Activated CD4-positive, alpha-beta T cell treated with anti-CD3 and anti-CD28 coated beads, Interleukin-2, amount 10 ng/mL, durations not matched to agents 7 days and 5 days (primary cell): ENCODE measurements at regions not wholly inside any gene's neighbourhood (a gene's known extent, or its start where the extent isn't known, plus 50 kb on each side); places are given as distances from the start of the nearest gene placed in this dataset.
"Not testable (repeated sequence)": the region's sequence is repeated elsewhere in the genome, so short reads cannot be mapped to it uniquely, and the experiment has no call there.

Experiments
- CTCF ChIA-PET: fragments of 350-600 bp; sonication (Branson Sonifier 250); formaldehyde crosslinking; loops from one replicate; lab custom pipeline; 2021; ENCODE audit warnings: antibody characterized with exemption; lab: Charles Lee
- POLR2A ChIA-PET: fragments of 350-600 bp; sonication (Branson Sonifier 250); formaldehyde crosslinking; loops from one replicate; lab custom pipeline; 2021; ENCODE audit warnings: antibody characterized with exemption; lab: Charles Lee
- DNase-seq: peaks from one replicate; pipeline ENCODE4 v3.0.0-alpha.2; 2020
- H3K27ac Mint-ChIP-seq: one replicate; pipeline ENCODE4 v1.8.0; 2021; ENCODE audit warnings: mild to moderate bottlenecking, moderate library complexity, mixed read lengths
- H3K27me3 Mint-ChIP-seq: one replicate; pipeline ENCODE4 v1.8.0; 2021; ENCODE audit warnings: mixed read lengths
- H3K36me3 Mint-ChIP-seq: one replicate; pipeline ENCODE4 v1.8.0; 2021; ENCODE audit warnings: low read depth, mixed read lengths
- H3K4me1 Mint-ChIP-seq: one replicate; pipeline ENCODE4 v1.8.0; 2021; ENCODE audit warnings: mixed read lengths
- H3K4me3 Mint-ChIP-seq: one replicate; pipeline ENCODE4 v1.8.0; 2021; ENCODE audit warnings: mild to moderate bottlenecking, moderate library complexity, mixed read lengths
- H3K9me3 Mint-ChIP-seq: one replicate; pipeline ENCODE4 v1.8.0; 2021; ENCODE audit warnings: mixed read lengths

DNA sequence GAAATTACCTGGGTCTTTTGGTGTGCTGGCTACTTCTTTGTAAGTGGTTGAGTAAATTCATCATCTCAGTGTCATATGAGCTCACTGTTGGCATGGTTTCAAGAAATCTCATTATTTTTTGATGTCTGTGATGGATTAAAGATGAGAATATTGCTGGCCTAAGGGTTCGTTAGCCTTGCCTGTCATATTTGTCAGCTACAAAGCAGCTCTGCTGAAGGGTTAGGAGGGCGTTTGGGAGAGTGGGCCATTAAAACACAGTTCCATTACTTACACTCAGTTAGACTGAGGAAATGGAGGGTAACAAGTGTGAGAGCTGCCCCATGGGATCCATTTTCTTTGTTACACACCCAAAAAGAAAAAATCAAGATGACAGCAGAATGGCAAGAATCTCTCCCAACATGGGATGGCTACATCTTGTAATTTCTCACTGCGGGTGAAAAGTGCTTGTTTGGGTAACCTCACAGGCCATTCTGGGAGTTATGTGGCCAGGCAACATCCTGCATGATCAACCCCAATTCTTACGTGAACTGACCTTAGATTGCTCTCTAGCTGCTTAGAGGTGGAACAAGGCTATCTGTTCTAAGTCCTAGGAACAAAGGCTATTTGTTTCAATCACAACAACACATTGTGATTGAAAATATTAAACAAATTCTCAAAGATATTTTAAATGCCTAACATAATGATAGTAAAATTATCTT lies 609.5 kb upstream of the RGMB start:
- ChIA-PET CTCF (no interaction called here), POLR2A (no interaction called here)
- H3K4me1 Mint-ChIP-seq: no peaks in the 10 kb centered on the region

DNA sequence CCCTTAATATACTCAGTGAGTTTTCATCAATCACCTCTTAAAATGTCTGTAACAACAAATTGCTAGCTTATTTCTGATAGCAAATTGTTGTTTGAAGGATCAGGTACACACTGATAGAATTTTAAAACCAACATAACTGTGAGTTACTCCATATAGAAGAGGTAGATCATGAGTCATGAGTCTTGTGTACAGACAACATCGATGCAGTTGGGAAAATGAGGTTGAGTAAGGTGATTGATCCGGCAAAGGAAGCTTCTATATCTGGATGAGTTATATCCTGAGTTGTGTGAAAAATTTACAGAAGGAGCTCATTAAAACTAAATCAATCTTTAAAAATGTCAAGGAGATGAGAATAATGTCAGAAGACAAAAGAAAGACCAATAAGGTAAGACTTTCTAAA lies 604.6 kb upstream of the RGMB start:
- ChIA-PET CTCF (no interaction called here), POLR2A (no interaction called here)
- no peak overlapping the region for H3K27ac Mint-ChIP-seq
- H3K4me1 Mint-ChIP-seq: no peaks in the 10 kb centered on the region
- no peaks in the 10 kb centered on the region for H3K9me3 Mint-ChIP-seq
- H3K36me3 Mint-ChIP-seq: no peaks in the 10 kb centered on the region
- no peak for DNase-seq
- no peaks in the 10 kb centered on the region for H3K27me3 Mint-ChIP-seq
- no peak overlapping the region for H3K4me3 Mint-ChIP-seq

More for the DNA sequence above, 609.5 kb upstream of the RGMB start:
- Mint-ChIP-seq H3K27me3 (no peaks in the 10 kb centered on the region), H3K4me3 (no peak overlapping the region), H3K36me3 (no peaks in the 10 kb centered on the region), H3K27ac (no peak overlapping the region), H3K9me3 (no peaks in the 10 kb centered on the region)
- DNase-seq: no peak

DNA sequence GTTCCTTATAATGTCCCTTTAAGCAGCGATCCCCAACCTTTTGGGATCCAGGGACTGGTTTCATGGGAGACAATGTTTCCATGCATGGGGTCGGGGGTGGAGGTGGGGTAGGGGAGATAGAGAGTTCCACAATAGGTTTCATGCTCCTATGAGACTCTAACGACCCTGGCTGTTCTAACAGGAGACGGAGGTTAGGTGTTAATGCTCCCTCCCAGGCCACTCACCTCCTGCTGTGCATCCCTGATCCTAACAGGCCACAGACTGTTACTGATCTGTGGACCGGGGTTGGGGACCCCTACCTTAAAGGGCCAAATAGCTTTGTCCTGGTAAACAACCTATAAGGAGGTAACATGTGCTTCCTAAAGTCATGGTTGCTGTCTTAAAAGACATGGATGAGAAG lies 602.5 kb upstream of the RGMB start:
- Mint-ChIP-seq H3K4me1 (no peaks in the 10 kb centered on the region), H3K9me3 (no peaks in the 10 kb centered on the region), H3K27me3 (no peaks in the 10 kb centered on the region), H3K4me3 (no peak overlapping the region), H3K36me3 (no peaks in the 10 kb centered on the region), H3K27ac (no peak overlapping the region)
- ChIA-PET POLR2A (no interaction called here), CTCF (no interaction called here)
- no peak for DNase-seq

DNA sequence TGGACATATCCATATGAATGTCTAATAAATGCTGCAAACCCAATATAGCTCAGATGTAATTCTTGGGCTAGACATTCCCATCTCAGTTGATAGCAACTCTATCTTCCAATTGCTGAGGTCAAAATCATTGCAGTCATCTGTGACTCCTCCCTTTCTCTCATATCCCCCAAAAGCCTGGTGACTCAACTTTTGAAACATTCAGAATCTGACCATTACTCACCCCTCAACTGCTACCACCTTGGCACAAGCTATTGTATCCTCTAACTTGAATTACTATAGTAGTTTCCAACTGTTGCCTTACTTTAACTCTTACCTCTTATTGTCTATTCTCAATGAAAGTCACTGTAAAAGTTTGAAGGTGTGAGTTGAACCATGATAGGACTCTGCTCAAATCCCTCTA lies 600.1 kb upstream of the RGMB start:
- ChIA-PET POLR2A (no interaction called here), CTCF (no interaction called here)
- Mint-ChIP-seq H3K4me3 (no peak overlapping the region), H3K27ac (no peak overlapping the region), H3K9me3 (no peaks in the 10 kb centered on the region), H3K36me3 (no peaks in the 10 kb centered on the region), H3K4me1 (no peaks in the 10 kb centered on the region), H3K27me3 (no peaks in the 10 kb centered on the region)
- DNase-seq: no peak

DNA sequence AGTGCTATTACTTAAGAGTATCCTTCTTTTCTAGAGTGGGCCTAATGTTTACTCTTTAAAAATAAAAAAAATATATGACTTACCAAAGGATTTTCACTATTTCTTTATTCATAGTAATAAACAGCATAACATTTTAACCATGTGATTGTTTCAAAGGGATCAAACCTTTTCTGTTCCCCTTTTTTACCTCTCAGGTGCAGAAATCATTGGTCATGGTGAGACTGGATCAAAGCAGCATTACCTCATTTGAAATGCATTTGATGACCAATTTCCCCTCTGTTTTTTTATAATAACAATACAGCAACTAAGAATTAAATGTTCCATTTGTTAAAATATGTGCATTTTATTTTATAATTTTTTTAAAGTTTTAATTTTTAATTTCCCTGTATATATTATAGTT lies 598.0 kb upstream of the RGMB start:
- Mint-ChIP-seq H3K36me3 (no peaks in the 10 kb centered on the region), H3K9me3 (no peaks in the 10 kb centered on the region), H3K27me3 (no peaks in the 10 kb centered on the region), H3K4me3 (no peak overlapping the region), H3K4me1 (no peaks in the 10 kb centered on the region), H3K27ac (no peak overlapping the region)
- CTCF ChIA-PET: no interaction called here
- DNase-seq: no peak
- POLR2A ChIA-PET: no interaction called here

DNA sequence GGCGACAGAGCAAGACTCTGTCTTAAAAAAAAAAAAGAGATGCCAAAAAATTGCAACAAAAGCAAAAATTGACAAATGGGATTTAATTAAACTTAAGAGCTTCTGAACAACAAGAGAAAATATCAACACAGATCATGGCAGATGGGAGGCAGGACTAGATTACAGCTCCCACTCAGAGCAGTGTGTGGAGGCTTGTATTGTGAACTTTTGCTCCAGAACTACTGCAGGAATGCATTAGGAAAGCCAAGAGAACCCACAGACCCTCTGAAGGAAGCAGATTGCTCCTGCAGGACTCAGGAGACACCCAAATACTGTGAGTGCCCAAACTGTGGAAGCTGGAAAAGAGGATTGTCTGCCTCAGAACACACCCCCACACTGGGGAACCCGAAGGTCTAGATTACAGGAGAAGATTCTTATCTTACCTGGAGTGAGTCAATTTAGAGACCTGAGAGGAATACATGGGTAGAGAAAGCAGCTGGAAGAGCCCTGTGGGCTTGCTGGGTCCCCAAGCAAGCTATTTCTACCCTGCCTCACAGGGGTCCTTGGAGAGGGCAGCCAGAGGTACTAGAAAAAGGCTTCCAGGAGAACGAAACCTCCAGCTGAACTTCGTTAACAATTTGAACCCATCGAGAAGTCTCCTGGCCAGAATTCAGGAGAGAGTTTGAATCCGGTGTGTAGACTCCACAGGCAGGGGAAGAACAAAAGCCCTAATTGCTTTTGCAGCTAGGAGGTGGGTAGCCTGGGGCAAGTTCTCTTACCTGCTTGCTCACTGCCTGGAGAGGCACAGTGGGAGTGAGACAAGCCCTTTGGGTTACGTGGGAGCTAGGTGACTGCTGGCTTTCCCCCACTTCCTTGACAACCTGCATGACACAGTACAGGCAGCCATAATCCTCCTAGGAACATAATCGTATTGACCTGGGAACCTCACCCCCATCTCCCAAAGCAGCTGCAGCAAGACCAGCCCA lies 593.4 kb upstream of the RGMB start:
- ChIA-PET CTCF (no interaction called here), POLR2A (no interaction called here)
- no peak overlapping the region for H3K4me3 Mint-ChIP-seq
- H3K9me3 Mint-ChIP-seq: no peaks in the 10 kb centered on the region
- H3K27ac Mint-ChIP-seq: no peak overlapping the region
- H3K36me3 Mint-ChIP-seq: no peaks in the 10 kb centered on the region
- no peaks in the 10 kb centered on the region for H3K4me1 Mint-ChIP-seq
- no peak for DNase-seq
- no peaks in the 10 kb centered on the region for H3K27me3 Mint-ChIP-seq

DNA sequence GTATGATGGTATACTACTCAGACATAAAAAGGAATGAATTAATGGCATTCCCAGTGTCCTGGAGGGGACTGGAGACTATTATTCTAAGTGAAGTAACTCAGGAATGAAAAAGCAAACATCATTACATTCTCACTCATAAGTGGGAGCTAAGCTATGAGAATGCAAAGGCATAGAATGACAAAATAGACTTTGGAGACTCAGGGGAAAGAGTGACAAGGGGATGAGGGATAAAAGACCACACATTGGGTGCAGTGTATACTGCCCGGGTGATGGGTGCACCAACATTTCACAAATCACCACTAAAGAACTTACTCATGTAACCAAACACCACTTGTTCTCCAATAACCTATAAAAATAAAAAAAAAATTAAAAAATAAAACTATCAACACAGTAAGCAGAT lies 587.3 kb upstream of the RGMB start:
- ChIA-PET CTCF (interaction anchor here (0.7 kb wide), 1 partner anchor 581 kb away, joined by 8 read pairs; no protein-coding TSS in a partner anchor), POLR2A (no interaction called here)
- Mint-ChIP-seq H3K27me3 (no peaks in the 10 kb centered on the region), H3K9me3 (no peaks in the 10 kb centered on the region), H3K4me3 (no peak overlapping the region), H3K4me1 (no peaks in the 10 kb centered on the region), H3K36me3 (no peaks in the 10 kb centered on the region), H3K27ac (no peak overlapping the region)
- no peak for DNase-seq

DNA sequence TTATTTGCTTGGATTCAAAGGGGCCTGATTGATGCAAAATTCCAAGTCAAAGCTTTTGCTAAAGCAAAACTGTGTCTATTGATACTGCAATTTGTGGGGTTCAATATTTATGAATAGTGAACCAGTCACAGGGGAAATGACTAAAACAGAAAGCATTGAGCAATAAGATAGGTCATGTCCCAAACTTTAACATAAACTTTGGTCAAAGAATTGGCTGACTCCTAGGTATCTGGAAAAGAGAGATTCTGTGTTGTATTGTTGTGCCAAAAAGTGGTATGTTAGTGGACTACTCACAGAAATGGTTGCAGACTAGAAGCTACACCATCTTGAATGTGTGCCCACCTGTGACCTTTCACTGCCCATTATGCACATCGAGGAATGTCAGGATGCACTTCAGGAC lies 585.5 kb upstream of the RGMB start:
- DNase-seq: no peak
- POLR2A ChIA-PET: no interaction called here
- CTCF ChIA-PET: no interaction called here
- H3K27ac Mint-ChIP-seq: no peak overlapping the region
- H3K4me3 Mint-ChIP-seq: no peak overlapping the region
- H3K4me1 Mint-ChIP-seq: no peaks in the 10 kb centered on the region
- H3K9me3 Mint-ChIP-seq: no peaks in the 10 kb centered on the region
- H3K36me3 Mint-ChIP-seq: no peaks in the 10 kb centered on the region
- H3K27me3 Mint-ChIP-seq: no peaks in the 10 kb centered on the region

DNA sequence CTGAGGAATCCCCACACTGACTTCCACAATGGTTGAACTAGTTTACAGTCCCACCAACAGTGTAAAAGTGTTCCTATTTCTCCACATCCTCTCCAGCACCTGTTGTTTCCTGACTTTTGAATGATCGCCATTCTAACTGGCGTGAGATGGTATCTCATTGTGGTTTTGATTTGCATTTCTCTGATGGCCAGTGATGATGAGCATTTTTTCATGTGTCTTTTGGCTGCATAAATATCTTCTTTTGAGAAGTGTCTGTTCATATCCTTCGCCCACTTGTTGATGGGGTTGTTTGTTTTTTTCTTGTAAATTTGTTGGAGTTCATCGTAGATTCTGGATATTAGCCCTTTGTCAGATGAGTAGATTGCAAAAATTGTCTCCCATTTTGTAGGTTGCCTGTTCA lies 583.1 kb upstream of the RGMB start:
- H3K4me3 Mint-ChIP-seq, H3K27ac Mint-ChIP-seq, H3K27me3 Mint-ChIP-seq, DNase-seq, CTCF ChIA-PET, POLR2A ChIA-PET, H3K36me3 Mint-ChIP-seq, H3K4me1 Mint-ChIP-seq, H3K9me3 Mint-ChIP-seq: not testable (repeated sequence)

DNA sequence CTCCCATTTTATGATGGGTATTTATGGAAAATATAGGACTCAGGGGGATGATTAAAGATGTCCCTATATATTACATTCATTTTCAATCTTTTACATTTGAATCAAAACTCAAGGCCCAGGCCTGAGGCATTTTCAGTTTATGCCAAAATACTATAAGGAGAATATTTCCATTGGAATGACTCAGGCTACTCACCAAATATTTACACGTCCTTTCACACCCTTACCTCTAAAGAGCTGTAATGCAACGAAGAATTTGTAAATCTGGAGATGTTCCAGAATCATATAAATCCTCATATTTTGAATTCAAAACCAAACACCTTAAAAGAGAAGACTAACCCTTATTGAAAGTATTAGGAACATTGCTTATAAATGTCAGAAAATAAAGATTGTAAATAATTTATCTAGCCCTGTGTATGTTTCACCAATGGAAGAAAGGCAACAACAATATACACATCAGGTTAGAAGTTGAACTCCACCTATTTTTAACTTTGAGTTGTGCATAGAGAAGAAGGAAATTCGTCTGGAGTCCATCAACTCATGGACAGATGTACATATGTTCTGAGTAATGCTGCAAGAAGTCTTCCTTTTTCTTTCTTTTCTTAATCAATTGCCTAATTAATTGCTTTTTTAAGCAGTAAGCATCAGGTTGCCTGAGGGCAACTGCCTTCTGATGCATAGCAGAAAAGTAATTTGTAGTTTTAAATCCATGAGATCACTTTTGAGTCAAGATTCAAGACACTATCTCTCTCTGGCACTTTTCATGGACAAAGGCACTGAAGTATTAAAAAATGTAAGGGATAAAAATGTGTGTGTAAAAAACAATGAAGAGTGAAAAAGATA lies 579.3 kb upstream of the RGMB start:
- Mint-ChIP-seq H3K27me3 (no peaks in the 10 kb centered on the region), H3K4me3 (no peak overlapping the region), H3K9me3 (no peaks in the 10 kb centered on the region), H3K27ac (no peak overlapping the region), H3K4me1 (no peaks in the 10 kb centered on the region), H3K36me3 (no peaks in the 10 kb centered on the region)
- ChIA-PET CTCF (no interaction called here), POLR2A (no interaction called here)
- DNase-seq: no peak

DNA sequence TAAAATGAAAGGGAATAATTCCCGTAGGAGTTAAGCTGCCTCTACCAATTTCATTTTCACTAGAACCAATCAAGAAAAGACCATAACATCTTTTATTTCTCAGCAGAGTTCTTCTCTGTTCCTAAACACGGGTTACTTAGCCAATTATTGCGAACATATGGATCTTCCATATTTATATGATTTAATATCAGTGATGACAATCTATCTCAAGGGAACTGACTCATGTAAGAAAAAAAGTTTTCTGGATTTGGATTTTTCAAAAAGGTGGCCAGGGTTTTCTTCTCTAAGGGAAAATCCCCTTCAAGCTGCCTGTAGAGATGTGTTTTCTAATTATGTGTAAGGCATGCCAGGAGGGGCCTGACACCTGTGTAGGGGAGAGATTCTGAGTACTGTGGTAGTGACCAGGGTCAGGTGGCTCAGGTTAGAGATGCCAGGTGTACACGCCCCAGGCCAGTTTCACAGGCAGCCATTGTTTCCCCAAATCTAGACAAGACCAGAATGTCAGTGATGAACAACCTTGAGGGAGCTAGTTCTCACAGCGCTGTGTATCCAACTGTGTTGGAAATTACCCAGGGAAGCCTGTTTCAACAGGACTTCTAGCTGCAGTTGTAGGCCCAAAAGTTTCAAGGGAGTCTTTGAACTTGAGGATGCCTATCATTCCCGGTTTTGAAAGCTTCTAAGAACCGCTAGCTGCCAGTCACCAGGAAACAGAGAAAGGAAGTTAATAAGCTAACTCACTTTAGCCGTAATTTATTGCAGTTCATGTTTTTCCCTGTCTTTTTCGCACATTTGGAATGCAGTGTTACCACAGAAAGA lies 572.5 kb upstream of the RGMB start:
- ChIA-PET POLR2A (no interaction called here), CTCF (no interaction called here)
- Mint-ChIP-seq H3K9me3 (no peaks in the 10 kb centered on the region), H3K27me3 (no peaks in the 10 kb centered on the region), H3K36me3 (no peaks in the 10 kb centered on the region), H3K4me3 (no peak overlapping the region), H3K4me1 (no peaks in the 10 kb centered on the region), H3K27ac (no peak overlapping the region)
- no peak for DNase-seq

DNA sequence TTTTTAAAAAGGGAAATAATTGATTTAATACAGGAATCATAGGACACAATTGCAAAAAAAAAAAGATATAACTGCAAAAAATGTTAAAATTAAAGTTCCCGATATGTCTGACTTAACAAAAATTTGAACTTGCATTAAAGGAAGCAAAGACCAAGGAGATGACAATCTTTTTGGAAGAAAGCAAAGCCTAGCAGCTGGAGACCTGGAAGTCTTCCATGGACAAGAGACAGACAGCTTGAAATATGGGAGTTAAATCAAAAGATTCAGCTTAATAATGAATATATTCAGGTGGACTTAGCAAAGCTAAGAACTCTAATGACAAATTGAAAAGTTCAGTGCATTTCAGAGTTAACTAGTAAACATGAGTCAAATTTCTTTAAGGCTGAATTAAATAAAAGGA lies 568.7 kb upstream of the RGMB start:
- no peaks in the 10 kb centered on the region for H3K9me3 Mint-ChIP-seq
- POLR2A ChIA-PET: no interaction called here
- H3K27ac Mint-ChIP-seq: no peak overlapping the region
- no peaks in the 10 kb centered on the region for H3K4me1 Mint-ChIP-seq
- CTCF ChIA-PET: no interaction called here
- DNase-seq: no peak
- no peak overlapping the region for H3K4me3 Mint-ChIP-seq
- H3K36me3 Mint-ChIP-seq: no peaks in the 10 kb centered on the region
- H3K27me3 Mint-ChIP-seq: no peaks in the 10 kb centered on the region
